Endothelial cell of hepatic sinusoid (primary cell): ENCODE measurements at regions not wholly inside any gene's neighbourhood (a gene's known extent, or its start where the extent isn't known, plus 50 kb on each side); places are given as distances from the start of the nearest gene placed in this dataset.

ENCODE experiments used
- in situ Hi-C: cut with HindIII; loops from 2 replicates; pipeline ENCODE4 v1.10.0; 2017; ENCODE audit warnings: low sequenced_read_pairs

GRCh38 chr2:239610457-239611221 lies 209.8 kb upstream of the HDAC4 start:
- in situ Hi-C loops = no loop called here

- in situ Hi-C loops = loop anchor here (5.0 kb wide), 1 partner anchor 93 kb away; no protein-coding TSS in a partner anchor
These were observed 208.9 kb upstream of the HDAC4 start for GRCh38 chr2:239609607-239610310.

- in situ Hi-C loops = loop anchor here (5.0 kb wide), 1 partner anchor 93 kb away; no protein-coding TSS in a partner anchor
These were observed 208.3 kb upstream of the HDAC4 start for GRCh38 chr2:239609162-239609561.

- in situ Hi-C loops = loop anchor here (5.0 kb wide), 1 partner anchor 94 kb away; no protein-coding TSS in a partner anchor
These were observed 207.9 kb upstream of the HDAC4 start for GRCh38 chr2:239608723-239609122.

GRCh38 chr2:239608260-239608659 lies 207.4 kb upstream of the HDAC4 start:
- in situ Hi-C loops = loop anchor here (5.0 kb wide), 1 partner anchor 94 kb away; no protein-coding TSS in a partner anchor

- in situ Hi-C loops = loop anchor here (5.0 kb wide), 1 partner anchor 95 kb away; no protein-coding TSS in a partner anchor
These were observed 206.8 kb upstream of the HDAC4 start for GRCh38 chr2:239607517-239608191.

- in situ Hi-C loops = loop anchor here (5.0 kb wide), 1 partner anchor 95 kb away; no protein-coding TSS in a partner anchor
These were observed 206.1 kb upstream of the HDAC4 start for GRCh38 chr2:239606741-239607516.

GRCh38 chr2:239605976-239606375 lies 205.2 kb upstream of the HDAC4 start:
- in situ Hi-C loops = loop anchor here (5.0 kb wide), 1 partner anchor 96 kb away; no protein-coding TSS in a partner anchor

GRCh38 chr2:239605409-239605808 lies 204.6 kb upstream of the HDAC4 start:
- in situ Hi-C loops = loop anchor here (5.0 kb wide), 1 partner anchor 97 kb away; no protein-coding TSS in a partner anchor

GRCh38 chr2:239604861-239605260 lies 204.0 kb upstream of the HDAC4 start:
- in situ Hi-C loops = loop anchor here (5.0 kb wide), 2 partner anchors 38 to 97 kb away; no protein-coding TSS in a partner anchor

GRCh38 chr2:239603411-239604356 lies 202.9 kb upstream of the HDAC4 start:
- in situ Hi-C loops = loop anchor here (5.0 kb wide), 1 partner anchor 36 kb away; no protein-coding TSS in a partner anchor

GRCh38 chr2:239602290-239603282 lies 201.8 kb upstream of the HDAC4 start:
- in situ Hi-C loops = loop anchor here (5.0 kb wide), 1 partner anchor 35 kb away; no protein-coding TSS in a partner anchor

- in situ Hi-C loops = loop anchor here (5.0 kb wide), 1 partner anchor 35 kb away; no protein-coding TSS in a partner anchor
These were observed 201.1 kb upstream of the HDAC4 start for GRCh38 chr2:239601880-239602279.

GRCh38 chr2:239601201-239601851 lies 200.5 kb upstream of the HDAC4 start:
- in situ Hi-C loops = loop anchor here (5.0 kb wide), 1 partner anchor 34 kb away; no protein-coding TSS in a partner anchor

- in situ Hi-C loops = loop anchor here (5.0 kb wide), 1 partner anchor 33 kb away; no protein-coding TSS in a partner anchor
These were observed 199.8 kb upstream of the HDAC4 start for GRCh38 chr2:239600650-239601049.

- in situ Hi-C loops = loop anchor here (5.0 kb wide), 1 partner anchor 33 kb away; no protein-coding TSS in a partner anchor
These were observed 199.3 kb upstream of the HDAC4 start for GRCh38 chr2:239600001-239600593.
